HG03045 (cell line): ENCODE measurements at regions not wholly inside any gene's neighbourhood (a gene's known extent, or its start where the extent isn't known, plus 50 kb on each side); places are given as distances from the start of the nearest gene placed in this dataset.

Experiments
- ATAC-seq: cut with Tn5 transposase; IDR thresholded peaks from one replicate; pipeline ENCODE4 v1.9.1; 2021; ENCODE audit warnings: mild to moderate bottlenecking, moderate library complexity; ENCODE audit not compliant: unreplicated experiment

DNA sequence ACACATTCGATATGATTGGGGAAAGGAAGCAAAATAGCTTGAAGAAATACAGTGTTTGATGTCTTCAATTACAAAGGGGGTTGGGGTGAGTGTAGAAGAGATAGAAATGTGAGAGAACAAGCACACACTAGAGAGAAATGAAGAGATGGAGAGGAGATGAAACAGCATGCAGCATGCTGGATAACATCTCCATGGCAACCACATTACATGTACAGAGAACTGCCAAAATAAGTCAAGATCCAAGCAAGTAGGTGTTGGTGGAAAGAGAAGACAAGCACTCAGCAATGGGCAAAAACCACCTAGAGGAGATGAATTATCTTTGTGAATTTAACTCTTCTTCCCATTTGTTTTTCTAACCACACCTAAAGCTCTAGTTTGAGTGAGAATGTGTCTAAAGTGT lies 289.8 kb downstream of the GRIN2B start:
- no peak for ATAC-seq

DNA sequence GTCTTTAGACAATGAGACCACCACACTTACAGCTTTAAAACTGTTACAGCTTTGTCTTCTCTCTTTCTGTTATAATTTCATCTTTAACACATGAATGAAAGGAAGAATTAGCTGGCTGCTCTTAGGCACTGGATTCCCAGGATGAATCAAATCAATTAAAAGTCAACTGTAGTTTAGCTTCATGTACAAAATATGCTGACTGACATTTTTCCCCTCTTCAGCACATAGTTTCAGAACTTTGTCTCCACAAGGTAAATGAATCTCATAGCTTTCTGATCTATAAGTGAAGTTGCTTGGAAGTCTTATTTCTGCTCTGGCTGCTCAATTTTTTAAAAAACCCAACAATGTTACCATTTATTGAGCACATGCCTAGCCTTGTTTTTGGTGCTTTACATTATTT lies 293.8 kb downstream of the GRIN2B start:
- no peak for ATAC-seq

DNA sequence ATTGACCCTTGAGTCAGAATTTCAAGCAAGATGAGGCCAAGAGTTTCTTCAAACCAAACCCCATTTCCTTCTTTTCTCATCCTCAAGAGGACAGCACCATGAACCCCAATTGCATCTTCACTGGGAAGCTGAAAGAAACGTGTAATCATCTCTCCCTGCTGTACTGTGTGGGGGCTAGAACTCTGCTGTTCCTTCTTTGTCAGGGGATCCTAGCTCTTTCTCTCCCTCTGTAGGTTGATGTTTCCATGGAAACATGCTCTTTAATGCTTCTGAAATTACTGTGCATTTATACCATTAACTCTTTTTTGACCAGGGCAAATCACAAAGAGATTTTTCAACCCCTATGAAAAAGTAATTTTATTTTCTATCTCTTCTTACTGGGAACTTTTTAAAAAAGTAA lies 295.1 kb downstream of the GRIN2B start:
- ATAC-seq, result no peak

DNA sequence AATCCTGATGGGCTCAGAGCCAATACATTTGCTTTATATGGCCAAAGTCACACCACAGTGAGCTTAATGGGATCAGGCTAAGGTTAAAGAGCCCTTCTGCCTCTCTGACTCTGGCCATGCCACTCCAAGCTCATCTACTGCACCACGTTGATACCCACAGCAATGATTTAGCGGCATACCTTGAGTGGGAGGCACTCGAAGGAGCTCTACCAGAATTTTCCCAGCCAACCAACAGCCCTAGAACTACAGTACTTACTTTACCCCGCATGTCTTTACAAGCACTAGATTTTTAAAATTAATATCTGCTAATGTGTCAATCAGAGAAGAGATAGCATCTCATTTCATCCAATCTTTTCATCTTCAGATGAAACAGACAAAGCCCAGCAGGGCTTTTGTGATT lies 300.5 kb downstream of the GRIN2B start:
- ATAC-seq, result no peak

DNA sequence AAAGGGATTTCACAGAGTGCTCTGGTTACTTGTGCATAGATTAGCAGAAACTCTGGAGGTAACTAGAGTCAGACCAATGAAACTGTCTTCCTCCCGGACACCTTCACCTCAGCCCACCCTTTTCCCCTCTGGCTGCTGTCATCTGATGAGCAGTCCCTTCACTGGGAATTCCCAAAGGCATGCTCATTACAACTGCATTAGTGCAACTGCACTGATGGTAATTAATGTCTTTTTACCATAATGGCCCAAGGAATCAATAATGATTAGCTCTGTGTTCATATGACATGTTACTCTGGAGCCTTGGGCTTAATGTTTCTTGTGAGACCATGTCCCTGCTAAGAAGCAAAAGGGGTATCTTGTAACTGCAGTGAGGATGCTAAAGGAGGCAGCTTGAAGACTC lies 304.5 kb downstream of the GRIN2B start:
- ATAC-seq, result no peak

DNA sequence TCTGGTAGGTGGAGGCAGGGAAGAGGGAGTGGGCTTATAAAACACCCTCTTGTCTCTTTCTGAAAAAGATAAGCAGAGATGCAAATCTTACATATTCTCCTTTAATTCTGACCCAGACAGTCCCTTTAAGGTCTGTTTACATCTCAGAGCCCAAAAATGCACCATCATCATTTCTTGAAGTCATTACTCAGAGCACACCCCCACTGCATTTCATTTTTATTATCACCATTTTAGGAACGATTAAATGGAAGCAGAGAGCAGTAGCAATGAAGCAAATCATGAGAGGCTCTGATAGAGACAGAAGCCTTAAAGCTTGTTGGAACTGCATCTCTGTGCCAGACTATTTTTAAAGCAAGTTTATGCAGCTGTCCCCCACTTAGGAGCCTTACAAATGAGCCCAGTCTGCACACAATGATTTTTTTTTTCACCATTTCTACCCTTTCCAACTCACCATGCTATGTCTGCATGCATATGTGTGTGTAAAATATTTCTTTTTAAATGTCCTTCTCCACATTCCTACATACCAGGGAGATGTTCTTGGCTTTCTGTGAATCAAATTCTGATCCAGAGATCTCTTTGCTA lies 311.0 kb downstream of the GRIN2B start:
- ATAC-seq, result no peak

DNA sequence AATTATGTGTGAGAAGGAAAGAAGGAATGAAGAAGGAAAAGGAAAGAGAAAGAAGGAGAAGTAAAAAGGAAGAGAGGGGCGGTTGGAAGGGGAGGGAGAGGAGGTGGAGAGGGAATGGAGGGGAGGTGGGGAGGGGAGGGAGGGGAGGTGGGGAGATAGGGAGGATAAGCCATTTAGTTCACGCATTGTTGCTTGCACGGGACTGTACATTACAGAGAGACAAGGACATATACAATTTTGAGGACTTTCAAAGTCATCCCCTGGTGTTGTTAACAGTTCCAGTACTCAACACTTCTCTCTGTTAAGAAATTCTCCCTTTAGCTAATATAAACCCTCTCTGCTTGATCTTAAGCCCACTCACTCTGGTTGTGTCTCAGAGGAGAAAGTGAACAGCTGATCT lies 312.5 kb downstream of the GRIN2B start:
- no peak for ATAC-seq

DNA sequence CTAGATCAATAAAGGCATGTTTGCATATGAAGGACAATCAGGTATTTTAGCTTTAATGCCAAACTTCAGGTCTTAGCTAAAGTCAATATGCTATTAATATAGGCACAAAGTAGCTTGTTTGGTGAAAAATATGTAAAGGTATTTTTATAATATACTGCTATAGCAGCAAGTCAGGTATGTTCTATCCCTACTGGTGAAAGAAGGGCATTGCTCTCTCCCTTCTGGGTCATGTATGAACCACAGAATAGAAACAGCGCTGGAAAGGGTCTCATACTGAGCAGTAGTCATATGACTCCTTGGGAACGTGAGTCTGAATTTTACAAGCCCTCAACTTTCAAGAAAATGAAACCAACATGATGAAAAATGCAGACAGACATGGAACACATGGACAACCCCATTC lies 314.6 kb downstream of the GRIN2B start:
- no peak for ATAC-seq

DNA sequence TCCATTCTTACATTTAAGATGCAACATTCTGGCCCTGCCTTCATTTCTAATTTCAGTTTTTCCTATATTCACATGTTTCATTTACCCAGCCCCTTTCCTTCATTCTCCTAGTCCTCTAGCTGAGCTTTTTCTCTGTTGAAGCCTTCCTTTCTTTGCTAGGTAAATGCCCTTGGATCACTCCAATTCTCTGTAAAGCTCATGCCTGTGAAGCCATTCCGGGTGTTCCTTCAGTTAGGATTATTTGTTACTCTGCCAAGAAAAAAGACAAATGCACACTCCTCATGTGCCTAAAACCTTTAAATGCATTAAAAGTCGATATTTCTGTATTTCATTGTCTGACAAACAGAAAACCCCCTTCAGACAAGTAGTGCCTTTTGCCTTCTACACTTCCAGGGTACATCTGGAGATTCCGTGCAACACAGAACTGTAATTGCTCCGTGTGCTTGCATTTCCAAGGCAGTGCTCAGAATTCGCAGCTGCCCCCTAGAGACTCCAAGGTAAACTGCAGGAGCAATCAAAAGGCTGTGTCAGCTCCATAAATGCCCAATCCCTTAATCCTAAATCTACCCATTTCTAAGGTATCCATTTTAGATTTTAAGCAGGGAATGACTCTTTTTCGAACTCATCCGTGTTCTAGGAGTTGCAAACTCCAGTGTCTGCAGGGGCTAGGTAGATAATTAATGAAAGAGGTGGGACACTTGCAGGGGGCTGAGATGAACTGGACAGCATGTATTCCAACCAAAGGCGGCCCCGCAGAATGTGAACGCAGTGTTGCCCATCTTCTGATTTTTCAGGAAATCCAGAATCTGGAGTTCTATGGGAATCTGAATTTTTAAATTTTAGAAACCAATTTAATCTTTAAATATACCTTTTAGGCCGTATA lies 320.2 kb downstream of the GRIN2B start:
- ATAC-seq, result no peak

DNA sequence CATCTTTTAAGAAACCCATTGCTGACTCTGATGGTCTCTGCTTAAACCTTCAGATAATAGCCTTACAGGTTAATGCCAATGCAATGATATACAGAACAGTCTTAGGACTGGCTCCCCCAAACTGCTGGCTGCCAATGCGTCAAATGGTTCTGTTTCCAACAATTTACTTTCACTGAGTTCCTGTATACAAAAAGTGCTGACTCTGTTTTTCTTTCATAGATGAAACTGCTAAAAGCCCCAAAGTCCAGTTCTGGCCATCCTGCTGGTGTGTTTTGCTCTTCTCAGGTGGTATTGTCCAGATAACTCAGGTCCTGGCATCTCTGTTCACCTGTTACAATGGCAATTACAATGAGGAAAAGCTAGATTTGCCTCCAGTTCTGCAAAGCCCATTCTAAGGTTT lies 326.9 kb downstream of the GRIN2B start:
- no peak for ATAC-seq

DNA sequence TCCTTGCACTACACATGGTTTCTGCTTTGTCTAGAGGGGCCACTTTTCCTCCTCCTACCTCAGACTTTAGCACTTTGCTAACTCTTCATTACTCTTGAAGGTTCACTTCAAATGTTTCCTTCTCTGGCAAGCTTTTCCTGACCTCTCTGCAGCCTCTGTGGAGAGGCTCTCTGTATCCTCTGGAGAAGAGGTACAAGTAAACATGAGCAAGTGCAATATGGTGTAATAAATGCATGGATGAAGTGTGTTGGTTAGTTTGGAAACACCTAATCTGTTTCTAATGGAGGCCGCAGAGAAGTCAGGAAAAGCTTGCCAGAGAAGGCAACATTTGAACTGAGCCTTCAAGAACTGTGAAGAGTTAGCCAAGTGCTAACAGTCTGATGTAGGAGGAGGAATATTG lies 329.3 kb downstream of the GRIN2B start:
- no peak for ATAC-seq

DNA sequence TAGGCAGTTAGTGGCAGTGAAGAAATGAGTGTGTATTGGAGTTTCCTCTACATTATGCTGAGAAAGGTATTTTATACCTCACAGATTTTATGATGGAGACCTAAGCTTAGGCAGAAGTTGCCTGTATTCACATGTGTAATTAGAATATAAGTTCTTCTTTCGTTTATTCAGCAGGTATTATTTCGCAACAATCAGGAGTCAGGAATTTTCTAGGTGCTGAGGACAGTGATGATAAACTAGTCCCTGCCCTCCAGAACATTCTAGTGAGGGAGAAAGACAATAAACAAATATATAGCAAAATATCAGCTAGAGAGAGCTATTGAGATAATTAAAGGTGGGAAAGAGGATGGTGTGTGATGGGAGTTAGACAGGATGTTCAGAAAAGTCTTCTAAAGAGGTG lies 345.7 kb downstream of the GRIN2B start:
- ATAC-seq, result no peak

DNA sequence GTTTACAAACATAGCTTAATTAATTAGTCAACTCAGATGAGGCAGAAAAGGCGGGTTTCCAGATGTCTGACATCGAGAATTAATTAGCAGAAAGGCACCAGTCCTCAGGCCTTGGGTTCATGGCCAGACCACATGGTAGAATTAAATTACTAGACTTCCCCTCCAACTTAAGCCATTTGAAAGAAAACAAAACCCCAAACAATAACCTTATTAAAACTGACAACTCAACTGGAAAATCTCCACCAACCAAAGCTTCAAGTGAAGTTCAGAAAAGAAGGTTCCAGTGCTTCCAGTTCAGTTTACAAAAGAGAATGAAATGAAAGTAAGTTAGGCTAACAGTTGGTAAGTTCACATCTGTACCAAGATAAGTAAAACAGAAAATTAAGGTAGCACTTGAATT lies 349.5 kb downstream of the GRIN2B start:
- ATAC-seq, result no peak

DNA sequence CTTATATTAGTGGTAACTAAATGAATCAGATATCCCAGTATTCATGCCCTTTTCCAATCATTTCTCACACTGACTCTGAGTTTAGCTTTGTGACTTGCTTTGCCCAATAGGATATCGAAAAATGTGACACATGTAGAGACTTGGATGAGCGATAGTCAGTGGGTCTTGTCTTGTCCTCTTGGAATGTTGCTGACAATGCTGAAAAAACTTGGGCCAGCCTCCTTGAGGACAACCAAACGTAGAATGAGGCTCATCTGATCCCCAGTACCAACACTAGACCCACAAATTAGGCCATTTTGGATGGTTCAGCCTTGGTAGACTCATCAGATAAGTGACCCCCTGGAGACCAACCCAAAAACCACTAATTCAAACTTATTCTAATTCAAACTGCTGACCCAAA lies 351.0 kb downstream of the GRIN2B start:
- ATAC-seq, result no peak

DNA sequence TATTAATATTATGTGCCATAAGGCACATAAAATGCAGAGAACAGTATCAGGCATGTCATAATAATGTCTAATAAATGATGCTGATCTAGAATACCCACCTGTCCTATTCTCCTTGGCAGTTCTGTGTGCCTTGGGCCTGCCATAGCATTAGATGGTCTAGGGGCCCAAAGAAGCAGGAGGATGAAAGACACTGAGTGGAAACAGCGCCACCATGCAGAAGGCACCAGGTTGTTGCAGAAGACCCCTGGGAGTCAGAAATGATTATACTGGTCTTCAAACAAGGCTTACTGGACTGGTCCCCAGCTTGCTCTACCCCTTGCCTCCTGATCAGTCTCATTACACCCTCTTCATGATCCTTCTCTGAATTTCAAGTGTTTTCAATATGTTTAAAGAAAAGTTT lies 353.3 kb downstream of the GRIN2B start:
- ATAC-seq, result no peak

DNA sequence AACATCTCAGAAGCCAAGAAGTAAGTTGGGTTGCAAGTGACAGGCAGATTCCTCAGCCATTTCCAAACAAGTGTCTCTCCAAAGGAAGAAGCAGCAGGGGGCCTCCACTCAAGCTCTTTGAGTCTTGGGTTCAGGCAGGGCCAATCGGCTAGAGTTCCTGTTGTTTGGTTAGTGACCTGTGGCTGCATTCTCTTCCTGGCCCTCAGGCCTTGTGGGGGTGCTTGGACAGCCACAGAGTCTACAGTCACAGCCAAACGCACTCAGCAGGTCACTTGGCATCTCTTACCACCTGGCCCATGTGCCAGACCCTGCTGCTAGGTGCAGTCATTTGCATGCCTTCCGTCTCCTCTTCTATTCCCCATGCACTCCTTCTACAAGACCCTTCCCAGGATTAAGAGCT lies 353.9 kb downstream of the GRIN2B start:
- no peak for ATAC-seq

DNA sequence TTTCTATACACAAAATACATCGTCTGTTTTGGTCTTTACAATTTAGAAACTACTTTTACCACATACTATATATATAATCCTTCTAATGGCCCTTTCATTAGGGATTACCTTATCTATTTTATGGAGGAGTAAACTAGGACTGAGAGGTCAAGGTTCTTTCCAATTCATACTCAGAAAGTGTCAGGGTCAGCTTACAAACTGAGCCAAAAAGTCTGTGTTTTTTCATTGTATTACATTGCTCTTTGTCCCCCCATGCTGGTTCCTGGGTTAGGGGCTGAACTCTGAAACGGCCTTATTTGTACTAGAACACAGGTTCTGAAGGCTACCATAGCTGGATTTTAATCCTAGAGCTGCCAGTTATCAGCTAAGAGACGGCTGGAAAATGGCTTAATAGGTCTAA lies 368.1 kb downstream of the GRIN2B start:
- ATAC-seq, result no peak

DNA sequence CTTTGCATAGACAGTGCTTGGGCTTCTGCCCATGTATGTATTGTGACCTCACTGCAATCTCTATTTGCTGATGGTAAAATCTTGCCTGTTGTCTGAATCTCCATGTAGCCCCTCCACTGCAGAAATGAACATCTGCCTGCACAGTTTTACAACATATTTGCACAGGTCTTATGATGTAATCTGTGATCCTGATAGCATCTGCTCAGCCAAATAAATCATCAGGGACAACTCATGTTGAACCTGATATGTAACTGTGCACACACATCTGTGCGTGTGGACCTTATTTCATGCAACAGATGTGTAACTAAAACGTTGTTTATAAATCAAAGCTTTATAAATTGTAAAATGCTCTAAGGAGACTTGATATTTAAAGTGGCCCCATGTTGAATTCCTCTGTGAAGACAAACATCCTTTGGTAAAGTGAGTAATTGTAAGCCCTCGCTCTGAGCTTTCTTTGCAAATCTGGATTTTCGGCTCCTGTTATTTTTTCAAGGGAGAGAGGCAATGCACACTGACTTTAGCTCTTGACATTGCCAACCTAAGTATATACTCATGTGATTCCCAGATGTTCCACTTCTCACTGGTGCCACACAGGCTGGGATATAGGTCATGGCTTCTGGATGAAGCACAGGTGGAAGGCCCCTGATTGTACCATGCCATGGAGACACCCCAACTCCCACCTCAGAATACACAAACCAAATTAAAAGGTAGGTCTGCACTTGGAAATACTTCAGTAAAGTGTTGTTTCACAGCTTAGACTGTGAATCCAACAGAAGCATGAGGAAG lies 371.3 kb downstream of the GRIN2B start:
- ATAC-seq, result no peak

DNA sequence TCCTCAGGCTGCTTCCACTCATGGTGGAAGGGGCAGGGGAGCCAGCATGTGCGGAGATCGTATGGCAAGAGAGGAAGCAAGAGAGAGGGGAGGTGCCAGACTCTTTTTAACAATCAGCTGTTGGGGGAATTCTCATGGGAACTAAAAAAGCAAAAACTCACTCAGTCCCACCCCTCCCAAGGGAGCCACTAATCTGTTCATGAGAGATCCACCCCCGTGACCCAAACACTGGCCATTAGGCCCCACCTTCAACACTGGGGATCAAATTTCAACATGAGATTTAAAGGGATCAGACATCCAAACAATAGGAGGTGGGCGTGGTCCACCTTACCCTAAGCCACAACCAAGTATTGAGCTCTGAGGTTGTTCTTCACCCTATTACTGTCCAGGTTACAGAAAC lies 375.1 kb downstream of the GRIN2B start:
- no peak for ATAC-seq

DNA sequence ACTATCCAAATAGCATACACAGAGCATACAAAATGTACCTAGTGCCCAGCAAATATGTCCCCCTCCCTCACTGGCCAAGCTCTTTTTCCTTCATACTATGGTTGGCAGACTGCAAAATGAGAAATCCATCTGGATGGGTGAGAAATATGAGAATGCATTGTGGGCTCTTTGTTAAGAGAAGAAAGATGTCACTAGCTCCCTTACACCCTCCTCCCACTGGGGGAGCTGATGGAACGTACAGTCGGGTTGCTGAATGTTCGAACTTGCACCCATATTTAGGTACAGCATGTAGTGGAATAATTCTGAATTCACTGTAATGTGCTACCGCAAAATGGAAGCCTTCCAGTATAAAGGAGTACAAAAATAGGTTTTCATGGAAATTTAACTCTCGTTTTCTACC lies 377.4 kb downstream of the GRIN2B start:
- no peak for ATAC-seq

DNA sequence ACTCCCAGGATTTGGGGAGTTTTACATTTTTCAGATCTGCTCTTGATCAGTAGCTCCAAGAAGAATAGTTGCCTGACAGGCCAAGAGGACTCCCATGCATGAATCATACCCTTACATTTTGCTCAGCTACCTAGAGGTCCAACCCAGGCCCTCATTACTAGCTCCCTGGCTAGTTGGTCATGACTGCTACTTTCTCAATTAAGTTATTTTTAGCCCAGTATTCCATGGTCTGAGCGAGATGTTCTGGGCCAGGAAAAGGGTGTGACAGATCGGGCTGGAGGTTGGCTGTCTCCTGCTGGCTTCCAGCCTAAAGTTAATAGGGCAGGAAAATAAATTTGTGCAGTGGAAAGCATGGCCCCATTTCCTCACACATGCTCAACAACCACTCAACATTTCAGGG lies 379.2 kb downstream of the GRIN2B start:
- no peak for ATAC-seq

DNA sequence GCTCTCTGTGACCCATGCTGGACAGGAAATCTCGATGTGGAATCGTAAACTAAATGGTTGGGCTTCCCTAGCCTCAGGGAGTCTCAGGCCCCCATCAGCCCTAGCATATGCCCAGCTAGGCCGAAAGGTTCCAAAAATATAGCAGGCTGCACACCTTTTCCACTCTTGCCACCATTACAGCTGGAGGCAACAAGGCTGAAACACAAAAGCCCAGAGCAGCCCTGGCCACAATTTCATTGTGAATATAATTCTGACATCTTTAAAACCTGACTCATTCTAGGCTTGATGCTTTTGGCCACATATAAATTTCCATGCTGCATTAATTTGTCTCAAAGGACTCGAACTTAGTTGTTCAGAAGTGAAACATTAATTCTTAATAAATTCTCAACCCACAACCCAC lies 382.2 kb downstream of the GRIN2B start:
- ATAC-seq, result no peak
